ENCODE measurements at regions not wholly inside any gene's neighbourhood (a gene's known extent, or its start where the extent isn't known, plus 50 kb on each side); places are given as distances from the start of the nearest gene placed in this dataset.
"Not testable (repeated sequence)": the region's sequence is repeated elsewhere in the genome, so short reads cannot be mapped to it uniquely, and the experiment has no call there.

DNA sequence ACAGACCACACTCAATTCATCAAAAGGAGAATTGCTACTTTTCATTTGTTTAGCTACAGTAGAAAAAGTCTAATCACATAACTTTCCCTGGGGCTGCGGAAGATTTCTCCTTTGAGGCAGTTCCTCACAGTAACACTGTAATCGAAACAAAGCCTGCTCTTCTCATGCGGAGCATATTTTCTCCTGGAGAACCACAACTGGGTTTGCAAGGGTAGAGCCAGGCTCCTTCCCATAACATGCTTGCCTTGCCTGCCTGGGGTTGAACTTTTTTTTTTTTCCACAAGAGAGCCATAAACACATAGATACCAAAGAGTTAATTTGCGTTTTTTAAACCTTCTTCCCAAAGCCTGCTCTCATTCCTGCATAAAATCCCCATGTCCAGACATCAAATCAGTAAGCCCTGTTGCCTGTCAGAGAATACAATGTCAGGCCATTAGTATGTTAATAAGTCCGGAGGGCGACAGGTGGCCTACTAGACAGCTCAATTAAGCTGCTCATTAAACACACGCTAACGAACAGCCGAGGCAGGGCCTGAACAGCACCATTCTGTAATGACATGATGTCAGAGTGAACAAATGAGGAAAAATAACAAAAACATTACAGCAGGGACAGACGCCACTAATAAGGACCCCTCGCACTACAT lies 107.1 kb upstream of the OLIG2 start:
- in situ Hi-C loops (cut with HindIII; ENCODE audit: low pct_unique_long_range_greater_than_20kb, low sequenced_read_pairs) = no loop called here
- no peak for DNase-seq (ENCODE audit: low read depth, low spot score)

DNA sequence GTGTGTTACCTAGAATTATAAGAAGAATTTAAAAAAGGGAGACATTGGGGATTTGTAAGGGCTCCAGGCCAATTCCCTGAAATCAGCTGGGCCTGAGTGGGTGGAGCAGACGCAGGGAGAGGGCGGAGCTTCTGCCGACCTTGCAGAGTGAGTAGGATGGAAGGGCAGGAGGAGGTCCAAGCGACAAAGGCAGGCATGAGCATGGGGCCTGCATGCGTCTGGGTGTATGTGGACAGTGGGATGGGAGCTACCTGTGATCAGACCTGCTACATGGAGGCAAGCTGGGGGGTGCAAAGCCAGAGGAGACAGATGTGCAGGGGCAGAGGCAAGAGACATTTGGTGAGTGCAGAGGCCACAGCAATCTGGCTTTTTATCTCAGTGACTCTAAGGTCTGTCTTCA lies 105.3 kb upstream of the OLIG2 start:
- in situ Hi-C loops (cut with HindIII; ENCODE audit: low pct_unique_long_range_greater_than_20kb, low sequenced_read_pairs) = no loop called here
- DNase-seq (ENCODE audit: low read depth, low spot score) = no peak

DNA sequence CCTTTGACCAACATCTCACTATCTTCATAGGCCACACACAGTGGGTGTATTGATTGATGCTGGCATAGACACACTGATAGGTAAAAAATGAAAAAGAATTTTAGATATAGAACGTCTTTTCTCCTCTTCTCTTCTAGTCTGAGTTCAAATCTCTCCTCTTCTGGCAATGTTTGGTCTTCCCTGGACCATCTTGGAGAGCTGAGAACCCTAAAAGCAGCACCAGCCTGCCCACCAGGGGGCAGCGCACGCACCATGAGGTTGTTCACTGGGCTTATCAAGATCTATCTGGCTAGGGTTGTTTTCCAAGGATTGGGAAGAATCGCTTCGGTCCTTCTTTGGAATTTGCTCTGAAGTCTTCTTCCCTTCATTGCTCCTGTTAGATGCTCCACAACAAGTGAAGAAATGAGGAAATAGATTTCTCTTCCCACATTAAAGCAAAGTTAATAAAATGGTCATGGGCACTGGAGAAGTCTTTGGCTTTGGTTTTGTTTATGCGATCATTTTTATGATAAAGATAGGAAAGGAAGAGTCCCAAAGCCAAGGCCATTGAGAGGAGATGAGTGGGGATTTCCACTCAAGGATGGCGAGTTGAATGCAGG lies 104.0 kb upstream of the OLIG2 start:
- peak; percentile 53 for DNase-seq (ENCODE audit: low read depth, low spot score)
- in situ Hi-C loops (cut with HindIII; ENCODE audit: low pct_unique_long_range_greater_than_20kb, low sequenced_read_pairs) = no loop called here

DNA sequence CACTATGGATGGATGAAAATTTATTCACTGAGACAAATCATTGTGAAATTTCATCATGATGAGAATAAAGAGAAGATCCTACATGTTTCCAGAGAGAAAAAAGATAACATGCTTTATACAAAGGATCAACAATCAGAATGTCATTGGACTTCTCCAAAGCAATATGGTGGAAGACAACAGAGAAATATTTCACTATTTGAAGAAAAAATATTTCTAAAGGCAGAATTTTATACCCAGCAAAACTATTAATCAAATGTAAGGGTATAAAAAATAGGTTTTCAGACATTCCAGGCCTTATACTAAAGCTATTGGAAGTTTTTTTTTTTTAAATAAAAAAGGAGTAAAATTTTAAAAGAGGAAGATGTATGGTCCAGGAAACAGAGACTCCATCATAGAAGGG lies 100.6 kb upstream of the OLIG2 start:
- in situ Hi-C loops (cut with HindIII; ENCODE audit: low pct_unique_long_range_greater_than_20kb, low sequenced_read_pairs) = no loop called here
- no peak for DNase-seq (ENCODE audit: low read depth, low spot score)

DNA sequence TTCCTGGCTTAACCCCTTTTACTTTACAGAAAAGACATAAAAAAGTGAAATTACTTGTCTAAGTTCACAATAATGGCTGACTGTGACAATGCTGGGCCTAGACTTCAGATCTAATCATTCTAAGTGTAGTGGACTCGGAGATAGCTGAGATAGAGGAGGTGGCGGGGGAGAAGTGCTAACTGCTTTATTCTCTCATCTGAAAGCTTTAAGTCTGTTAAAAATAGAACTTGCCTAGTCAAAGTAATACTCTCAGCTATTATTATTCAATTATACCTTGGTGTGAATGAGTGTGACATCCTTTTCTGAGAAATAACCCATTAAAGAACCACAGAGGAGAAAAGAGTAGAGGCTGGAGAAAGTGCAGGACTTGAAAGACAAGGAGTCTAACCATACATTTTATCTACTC lies 96.1 kb upstream of the OLIG2 start:
- in situ Hi-C loops (cut with HindIII; ENCODE audit: low pct_unique_long_range_greater_than_20kb, low sequenced_read_pairs) = no loop called here
- no peak for DNase-seq (ENCODE audit: low read depth, low spot score)

DNA sequence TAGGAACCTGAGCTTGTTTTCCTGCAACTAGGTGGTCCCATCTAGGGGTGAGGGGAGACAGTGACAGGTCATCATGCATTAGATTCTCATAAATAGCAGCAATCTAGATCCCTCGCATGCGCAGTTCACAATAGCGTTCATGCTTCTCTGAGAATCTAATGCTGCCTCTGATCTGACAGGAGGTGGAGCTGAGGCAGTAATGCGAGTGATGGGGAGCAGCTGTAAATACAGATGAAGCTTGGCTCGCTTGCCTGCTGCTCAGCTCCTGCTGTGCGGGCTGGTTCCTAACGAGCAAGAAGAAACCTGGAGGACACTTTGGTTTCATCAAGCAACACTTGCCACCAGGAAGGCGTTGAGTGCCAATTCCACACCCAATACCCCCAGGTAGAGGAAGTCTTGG lies 95.1 kb upstream of the OLIG2 start:
- DNase-seq (ENCODE audit: low read depth, low spot score) = no peak
- in situ Hi-C loops (cut with HindIII; ENCODE audit: low pct_unique_long_range_greater_than_20kb, low sequenced_read_pairs) = no loop called here

DNA sequence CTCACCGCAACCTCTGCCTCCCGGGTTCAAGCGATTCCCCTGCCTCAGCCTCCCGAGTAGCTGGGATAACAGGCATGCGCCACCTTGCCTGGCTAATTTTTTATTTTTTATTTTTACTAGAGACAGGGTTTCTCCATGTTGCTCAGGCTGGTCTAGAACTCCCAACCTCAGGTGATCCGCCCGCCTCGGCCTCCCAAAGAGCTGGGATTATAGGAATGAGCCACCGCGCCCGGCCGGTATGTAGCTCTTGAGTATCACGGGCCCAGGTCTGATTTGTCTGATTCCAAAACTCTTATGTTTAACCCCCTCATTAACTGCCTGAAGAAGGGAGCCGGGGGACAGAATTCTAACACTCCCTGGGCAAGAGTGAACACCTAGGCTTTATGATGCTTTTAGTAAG lies 91.7 kb upstream of the OLIG2 start:
- not testable (repeated sequence) for DNase-seq (ENCODE audit: low read depth, low spot score)

DNA sequence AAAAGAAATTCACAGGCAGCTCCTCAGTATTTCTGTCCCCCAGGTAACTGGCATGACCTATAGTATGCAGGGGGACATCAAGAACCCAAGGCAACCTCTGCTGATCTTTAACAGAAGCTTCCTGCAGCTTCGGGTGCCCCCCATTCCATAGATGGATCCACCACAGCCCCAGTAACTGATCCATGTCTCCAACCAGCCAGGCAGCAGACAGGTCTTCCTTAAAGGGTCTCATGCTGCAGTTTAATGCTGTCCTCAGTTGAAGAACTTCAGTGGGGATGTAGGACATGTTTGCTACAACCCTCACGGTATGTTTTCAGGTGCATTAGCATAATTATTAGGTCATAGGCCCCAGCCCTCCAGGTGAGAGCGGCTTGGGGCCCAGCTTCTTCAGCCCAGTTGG lies 90.9 kb upstream of the OLIG2 start:
- in situ Hi-C loops (cut with HindIII; ENCODE audit: low pct_unique_long_range_greater_than_20kb, low sequenced_read_pairs) = no loop called here
- no peak for DNase-seq (ENCODE audit: low read depth, low spot score)

More for the DNA sequence above, 91.7 kb upstream of the OLIG2 start:
- in situ Hi-C loops (cut with HindIII; ENCODE audit: low pct_unique_long_range_greater_than_20kb, low sequenced_read_pairs) = not testable (repeated sequence)

DNA sequence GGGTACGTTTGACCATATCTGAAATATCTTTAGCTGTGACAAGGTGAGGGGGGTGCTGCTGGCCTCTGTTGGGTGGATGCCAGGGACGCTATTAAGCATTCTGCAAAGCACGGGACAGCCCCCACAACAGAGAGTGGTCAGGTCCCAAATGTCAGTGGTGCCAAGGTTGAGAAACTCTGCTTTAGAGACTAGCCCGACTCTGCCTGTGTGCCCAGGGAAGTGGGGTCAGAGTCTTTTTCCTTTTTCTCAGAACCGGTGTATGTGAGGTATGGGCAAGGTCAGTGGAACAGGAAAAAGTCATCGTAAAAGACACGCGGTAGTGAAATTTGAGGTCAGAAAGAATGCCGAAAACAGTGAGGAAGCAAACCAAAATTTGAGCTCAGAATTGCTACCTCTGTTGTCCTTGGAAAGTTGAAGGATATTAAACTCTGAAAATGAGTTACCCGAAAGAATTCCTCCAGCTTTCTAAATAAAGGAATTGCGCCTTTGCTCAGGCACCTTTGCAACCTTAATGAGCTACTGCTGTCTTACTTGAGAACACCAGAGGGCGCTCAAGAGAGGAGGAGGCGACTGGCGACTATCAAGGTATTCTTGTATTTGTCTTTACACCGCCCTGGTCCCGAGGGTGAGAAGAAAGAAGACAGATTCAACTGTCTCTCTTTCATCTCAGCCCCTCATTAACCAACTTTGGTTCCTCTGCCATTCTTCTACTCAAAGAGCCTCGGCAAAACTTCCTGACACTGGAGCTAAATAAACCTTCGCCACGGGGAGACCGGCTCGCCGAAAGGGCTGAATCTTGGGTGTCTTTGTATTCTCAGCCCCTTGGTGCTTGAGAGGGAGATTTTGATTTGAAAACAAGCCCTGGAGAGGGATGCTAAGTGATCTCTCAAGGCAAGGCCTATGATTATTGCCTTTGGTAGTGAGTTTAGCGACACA lies 85.4 kb upstream of the OLIG2 start:
- in situ Hi-C loops (cut with HindIII; ENCODE audit: low pct_unique_long_range_greater_than_20kb, low sequenced_read_pairs) = no loop called here
- peak; percentile 66 for DNase-seq (ENCODE audit: low read depth, low spot score)

DNA sequence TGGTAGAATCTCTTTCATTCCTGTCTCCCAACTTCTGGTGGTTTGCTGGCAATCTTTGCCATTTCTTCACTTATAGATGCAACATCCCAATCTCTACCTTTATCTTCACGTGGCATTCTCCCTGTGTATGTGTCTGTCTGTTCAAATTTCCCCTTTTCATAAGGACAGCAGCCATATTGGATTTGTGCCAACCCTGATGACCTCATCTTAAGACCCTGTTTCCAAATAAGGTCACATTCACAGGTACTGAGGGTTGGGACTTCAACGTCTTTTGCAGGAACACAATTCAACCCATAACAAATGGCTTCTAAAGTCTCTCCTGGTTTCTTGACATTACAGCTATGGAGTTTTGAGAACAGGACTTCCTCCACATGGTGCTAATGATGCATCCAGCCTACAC lies 84.5 kb upstream of the OLIG2 start:
- in situ Hi-C loops (cut with HindIII; ENCODE audit: low pct_unique_long_range_greater_than_20kb, low sequenced_read_pairs) = no loop called here
- DNase-seq (ENCODE audit: low read depth, low spot score) = no peak

DNA sequence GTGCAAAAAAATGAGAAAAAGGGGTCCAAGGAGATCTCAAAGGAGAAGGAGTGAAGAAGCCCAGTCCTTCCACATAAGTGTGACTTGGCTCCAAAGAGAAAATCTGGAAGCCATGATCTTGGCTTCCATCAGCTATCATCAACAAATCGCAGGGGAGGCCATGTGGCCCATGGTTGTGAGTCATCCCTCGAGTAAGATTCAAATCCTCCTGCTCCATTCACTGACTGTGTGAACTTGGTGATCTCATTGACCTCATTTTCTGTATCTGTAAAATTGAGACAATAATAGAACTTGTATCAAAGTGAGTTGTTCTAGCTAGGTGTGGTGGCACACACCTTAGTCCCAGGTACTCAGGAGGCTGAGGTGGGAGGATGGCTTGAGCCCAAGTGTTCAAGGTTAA lies 79.1 kb upstream of the OLIG2 start:
- in situ Hi-C loops (cut with HindIII; ENCODE audit: low pct_unique_long_range_greater_than_20kb, low sequenced_read_pairs) = no loop called here
- DNase-seq (ENCODE audit: low read depth, low spot score) = no peak

DNA sequence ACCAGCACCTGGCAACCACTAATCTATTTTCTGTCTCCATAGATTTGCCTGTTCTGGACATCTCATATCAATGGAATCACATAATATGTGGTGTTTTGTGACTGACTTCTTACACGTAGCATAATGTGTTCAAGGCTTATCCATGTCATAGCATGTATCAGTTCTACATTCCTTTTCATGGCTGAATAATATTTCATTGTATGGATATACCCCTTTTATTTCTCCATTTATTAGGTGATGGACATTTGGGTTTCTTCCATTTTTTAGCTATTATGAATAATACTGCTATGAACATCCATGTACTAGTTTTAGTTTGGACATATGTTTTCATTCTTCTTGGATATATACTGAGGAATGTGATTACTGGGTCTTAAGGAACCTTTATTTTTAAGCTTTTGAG lies 78.0 kb upstream of the OLIG2 start:
- in situ Hi-C loops (cut with HindIII; ENCODE audit: low pct_unique_long_range_greater_than_20kb, low sequenced_read_pairs) = no loop called here
- no peak for DNase-seq (ENCODE audit: low read depth, low spot score)

DNA sequence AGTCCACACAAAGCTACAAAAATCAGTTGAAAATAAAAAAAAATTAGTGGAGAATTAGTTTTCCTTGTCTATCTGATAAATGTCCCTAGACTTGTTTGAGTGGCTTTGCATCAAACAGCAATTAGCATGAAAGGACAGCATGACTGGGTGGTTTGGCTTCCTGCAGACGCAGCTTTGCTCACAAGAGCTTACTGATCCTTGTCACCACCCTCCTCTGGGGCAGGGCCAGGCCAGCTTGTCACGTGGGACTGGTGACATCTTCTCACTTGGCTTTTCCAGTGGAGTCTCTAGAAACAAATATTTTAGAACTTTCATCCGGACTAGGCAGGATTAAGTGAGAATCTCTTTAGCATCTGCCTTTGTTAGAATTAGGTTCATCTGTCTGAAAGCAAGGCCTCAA lies 76.0 kb upstream of the OLIG2 start:
- in situ Hi-C loops (cut with HindIII; ENCODE audit: low pct_unique_long_range_greater_than_20kb, low sequenced_read_pairs) = no loop called here
- DNase-seq (ENCODE audit: low read depth, low spot score) = no peak

DNA sequence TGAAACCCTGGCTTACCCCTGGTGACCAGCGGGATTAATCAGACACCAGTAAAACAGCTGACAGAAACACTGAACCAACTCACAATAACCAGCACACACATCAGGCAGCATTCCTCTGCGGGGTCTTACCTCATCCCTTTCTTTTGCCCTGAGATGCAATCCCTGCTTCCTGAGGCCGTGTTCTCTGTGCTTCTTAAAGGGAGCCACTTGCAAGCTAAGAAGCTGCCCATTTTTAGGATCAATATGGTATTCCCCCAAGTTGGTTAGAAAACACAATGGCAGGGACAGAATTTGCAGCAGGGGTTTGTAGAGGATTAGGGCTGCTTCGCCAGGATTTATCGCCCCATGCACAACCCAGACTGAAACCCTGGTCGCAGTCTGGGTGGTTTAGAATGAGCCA lies 74.7 kb upstream of the OLIG2 start:
- in situ Hi-C loops (cut with HindIII; ENCODE audit: low pct_unique_long_range_greater_than_20kb, low sequenced_read_pairs) = no loop called here
- no peak for DNase-seq (ENCODE audit: low read depth, low spot score)

DNA sequence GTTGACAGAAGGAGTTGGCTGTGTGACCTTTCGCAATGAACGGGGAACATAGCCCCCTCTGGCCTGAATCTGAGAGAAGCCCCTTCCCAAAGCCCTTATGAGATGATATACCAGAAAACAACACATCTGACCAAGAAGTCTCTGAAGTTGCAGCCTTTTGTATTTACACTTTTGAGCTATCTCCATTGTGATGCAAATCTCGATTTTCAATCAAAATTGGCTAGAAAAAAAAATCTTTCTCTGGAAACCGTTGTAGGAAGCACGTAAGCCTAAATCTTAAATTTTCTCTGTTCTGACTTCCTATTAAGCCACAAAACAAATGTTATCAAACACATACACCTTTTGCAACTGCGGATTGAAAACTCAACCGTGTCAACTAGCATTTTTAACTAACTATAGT lies 71.4 kb upstream of the OLIG2 start:
- in situ Hi-C loops (cut with HindIII; ENCODE audit: low pct_unique_long_range_greater_than_20kb, low sequenced_read_pairs) = no loop called here
- no peak for DNase-seq (ENCODE audit: low read depth, low spot score)

DNA sequence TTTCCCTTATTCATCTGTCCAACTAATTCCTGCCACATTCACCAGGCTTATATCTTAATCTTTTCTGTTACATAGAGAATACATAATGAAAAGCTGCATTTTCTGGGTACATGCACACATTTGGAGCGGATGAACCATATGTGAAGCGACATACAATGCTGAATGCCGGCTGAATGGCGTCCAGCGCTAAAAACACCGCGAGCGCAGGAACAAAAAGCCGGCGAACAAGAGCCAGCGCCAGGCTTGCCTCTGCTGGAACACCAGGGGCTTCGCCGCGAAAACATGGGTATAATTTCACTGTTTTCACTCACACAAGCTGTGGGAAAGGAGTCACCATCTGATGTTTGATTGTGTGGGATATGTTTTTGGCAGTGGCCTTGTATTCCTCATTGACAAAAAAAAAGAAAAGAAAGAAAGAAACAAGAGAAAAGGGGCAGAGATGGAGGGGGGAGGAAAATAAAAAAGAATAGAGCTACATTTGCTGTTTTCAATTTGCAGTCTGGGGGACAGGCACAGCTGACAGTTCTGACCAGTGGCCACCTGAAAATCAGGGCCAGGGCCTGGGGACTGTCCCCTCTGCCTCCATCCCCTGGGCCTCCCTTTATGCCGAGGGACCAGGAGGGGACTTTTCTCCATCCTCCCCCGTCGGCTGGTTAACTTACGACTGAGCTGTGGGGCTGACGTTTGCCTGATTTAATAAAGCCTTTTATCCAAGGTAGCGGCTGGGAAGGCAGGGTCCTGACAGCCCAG lies 70.2 kb upstream of the OLIG2 start:
- no peak for DNase-seq (ENCODE audit: low read depth, low spot score)
- in situ Hi-C loops (cut with HindIII; ENCODE audit: low pct_unique_long_range_greater_than_20kb, low sequenced_read_pairs) = no loop called here

DNA sequence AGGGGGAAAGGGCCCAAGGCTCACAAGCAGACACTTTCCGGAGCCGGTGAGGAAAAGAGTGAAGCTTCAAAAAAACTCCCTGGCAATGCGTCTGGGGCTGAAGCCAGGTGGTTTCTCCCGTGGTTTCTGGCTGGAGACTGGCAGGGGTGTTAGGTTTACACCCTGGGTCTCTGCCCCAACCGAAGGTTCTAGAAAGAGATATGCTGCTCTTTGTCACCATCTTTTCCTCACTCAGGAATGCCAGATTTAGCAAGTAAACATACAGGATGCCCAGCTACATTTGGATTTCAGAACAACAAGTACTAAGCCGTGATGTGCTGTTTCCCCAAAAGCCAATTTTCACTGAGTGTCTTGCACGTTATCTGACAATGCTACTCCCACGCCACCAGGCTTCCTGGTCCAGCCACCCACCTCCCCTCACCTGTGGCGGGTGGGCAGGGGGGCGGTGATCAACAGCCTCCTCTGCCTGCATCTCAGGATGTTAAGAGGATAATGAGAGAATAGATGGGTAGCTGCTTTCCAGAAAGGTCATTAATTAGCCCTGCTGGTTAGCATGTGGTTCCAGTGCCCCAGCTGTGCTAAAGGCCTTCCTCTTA lies 69.6 kb upstream of the OLIG2 start:
- in situ Hi-C loops (cut with HindIII; ENCODE audit: low pct_unique_long_range_greater_than_20kb, low sequenced_read_pairs) = no loop called here

DNA sequence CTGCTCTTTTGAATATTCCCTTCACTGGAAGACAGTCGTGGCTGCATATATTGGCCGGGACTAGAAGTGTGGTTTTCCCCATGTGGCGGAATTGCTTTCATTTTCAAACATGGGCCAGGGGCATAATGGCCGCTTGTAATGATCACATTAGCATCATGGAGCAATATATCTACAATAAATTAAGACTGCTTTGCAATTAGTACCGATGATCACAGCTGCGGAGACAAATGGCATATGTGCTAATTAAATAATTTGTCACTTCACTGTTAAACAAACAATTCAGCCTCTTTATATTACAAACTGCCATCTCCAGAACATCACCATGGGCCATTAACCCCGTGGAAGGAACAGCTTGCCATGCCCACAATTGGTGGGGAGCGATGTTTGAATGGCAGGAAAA lies 68.2 kb upstream of the OLIG2 start:
- no peak for DNase-seq (ENCODE audit: low read depth, low spot score)
- in situ Hi-C loops (cut with HindIII; ENCODE audit: low pct_unique_long_range_greater_than_20kb, low sequenced_read_pairs) = no loop called here

More for the DNA sequence above, 69.6 kb upstream of the OLIG2 start:
- no peak for DNase-seq (ENCODE audit: low read depth, low spot score)
